Sigmoid colon (tissue), 3 donors: ENCODE measurements at regions not wholly inside any gene's neighbourhood (a gene's known extent, or its start where the extent isn't known, plus 50 kb on each side); places are given as distances from the start of the nearest gene placed in this dataset.

Experiments used
- POLR2A ChIP-seq, 2 donors: fragments of 450-650 bp; IDR thresholded peaks; one replicate each; pipeline ENCODE4 v1.6.1; 2016; ENCODE audit warnings: antibody characterized with exemption in 2 of 2, mild to moderate bottlenecking in 2 of 2, moderate library complexity in 2 of 2
- TF ChIP-seq, protein P1 (sequence below), 4 experiments: fragments of 450-650 bp in 3 of 4; fragments of 200-600 bp in 1 of 4; IDR thresholded peaks; one replicate each; pipeline ENCODE4 v1.5.1; 2016 to 2019; ENCODE audit warnings: antibody characterized with exemption in 4 of 4, mild to moderate bottlenecking in 3 of 4, moderate library complexity in 2 of 4

DNA sequence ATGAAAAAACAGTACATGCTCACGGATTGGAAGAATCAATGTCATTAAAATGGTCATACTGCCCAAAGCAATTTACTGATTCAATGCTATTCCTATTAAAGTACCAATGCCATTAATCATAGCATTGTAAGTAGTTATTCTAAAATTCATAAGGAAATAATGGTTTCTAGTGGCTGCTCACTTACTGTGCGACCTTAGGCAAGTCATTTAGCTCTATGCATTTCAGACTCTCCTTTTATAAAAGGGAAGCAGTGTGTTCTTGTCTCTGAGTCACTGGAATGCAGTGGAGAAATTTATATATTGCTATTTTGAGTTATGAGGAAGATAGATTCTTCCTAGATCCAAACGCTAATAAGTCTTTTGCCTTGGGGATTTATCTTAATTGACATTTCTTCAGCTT lies 174.8 kb downstream of the KCNA4 start:
- TF ChIP-seq, protein P1, sequence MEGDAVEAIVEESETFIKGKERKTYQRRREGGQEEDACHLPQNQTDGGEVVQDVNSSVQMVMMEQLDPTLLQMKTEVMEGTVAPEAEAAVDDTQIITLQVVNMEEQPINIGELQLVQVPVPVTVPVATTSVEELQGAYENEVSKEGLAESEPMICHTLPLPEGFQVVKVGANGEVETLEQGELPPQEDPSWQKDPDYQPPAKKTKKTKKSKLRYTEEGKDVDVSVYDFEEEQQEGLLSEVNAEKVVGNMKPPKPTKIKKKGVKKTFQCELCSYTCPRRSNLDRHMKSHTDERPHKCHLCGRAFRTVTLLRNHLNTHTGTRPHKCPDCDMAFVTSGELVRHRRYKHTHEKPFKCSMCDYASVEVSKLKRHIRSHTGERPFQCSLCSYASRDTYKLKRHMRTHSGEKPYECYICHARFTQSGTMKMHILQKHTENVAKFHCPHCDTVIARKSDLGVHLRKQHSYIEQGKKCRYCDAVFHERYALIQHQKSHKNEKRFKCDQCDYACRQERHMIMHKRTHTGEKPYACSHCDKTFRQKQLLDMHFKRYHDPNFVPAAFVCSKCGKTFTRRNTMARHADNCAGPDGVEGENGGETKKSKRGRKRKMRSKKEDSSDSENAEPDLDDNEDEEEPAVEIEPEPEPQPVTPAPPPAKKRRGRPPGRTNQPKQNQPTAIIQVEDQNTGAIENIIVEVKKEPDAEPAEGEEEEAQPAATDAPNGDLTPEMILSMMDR (IDR thresholded peaks at IDR 0.05): no peak
- TF ChIP-seq POLR2A (IDR thresholded peaks at IDR 0.05): no peak
